ENCODE measurements at regions not wholly inside any gene's neighbourhood (a gene's known extent, or its start where the extent isn't known, plus 50 kb on each side); places are given as distances from the start of the nearest gene placed in this dataset.

DNA sequence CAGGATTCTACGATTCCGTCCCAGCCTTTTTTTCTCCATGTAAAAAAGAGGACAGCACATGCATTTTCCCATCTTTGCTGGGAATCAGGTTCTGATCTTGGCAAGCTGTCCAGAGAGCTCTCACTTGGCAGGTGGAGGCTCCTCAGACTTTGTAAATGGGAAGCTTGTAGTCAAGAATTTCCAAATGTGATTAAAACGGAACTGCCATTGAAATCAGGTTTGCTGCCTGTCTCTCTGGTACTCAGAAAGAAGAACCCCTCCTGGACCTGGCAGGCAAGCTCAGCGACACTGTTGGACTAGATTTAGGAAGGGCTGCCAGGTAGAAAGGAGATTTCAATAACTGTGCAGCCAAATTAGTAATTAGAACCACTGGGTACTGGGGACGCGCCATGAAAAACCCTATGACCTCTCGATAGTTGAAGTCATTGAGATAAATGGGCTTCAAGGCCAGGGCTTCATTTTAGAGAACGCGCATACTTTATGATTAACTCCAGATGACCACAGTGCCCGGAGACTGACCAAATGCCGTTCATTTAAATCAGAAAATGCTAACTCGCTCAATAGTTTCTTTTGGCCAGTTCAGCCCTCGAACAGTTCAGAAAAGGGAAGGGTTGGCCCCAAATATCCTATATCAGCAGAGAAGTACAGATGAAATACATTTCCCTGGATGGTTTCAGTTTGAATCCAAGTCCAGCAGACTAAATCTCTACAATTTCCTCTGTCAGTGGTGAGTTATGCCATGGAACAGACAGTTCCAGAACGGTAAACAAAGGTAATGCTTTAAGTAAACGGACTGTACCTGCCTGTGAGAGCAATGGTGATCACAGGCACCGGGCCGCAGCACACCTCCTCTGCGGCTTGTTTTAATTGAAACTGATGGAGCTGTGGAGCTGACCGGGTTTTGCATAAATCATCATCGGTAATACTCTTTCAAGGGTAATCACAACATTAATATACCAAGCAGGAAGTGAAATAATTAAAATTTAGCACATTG, 517.4 kb downstream of the RFC3 start:
- TF ChIP-seq GATA2 (IDR thresholded peaks at IDR 0.05; ENCODE audit: low read depth, low read length): no peak
- TF ChIP-seq GATA3 (IDR thresholded peaks at IDR 0.05; ENCODE audit: low read depth, low read length): no peak

DNA sequence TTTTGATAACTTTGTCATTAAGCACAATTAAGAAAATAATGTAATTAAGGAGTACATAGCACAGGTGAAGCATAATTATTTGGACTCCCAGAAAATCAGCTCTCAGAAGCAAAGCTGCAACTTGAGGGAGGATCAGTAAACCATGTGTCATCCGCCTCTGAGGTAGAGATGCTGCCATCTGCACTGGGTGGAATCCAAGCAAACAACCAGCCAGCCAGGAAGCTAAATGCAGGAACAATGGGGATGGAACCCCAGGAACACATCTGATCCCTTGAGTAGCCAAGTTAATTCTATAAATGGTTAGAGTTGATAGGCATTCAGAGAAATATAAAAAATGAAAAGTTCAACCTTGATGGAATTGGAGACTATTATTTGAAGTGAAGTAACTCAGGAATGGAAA, 520.2 kb downstream of the RFC3 start:
- TF ChIP-seq GATA3 (IDR thresholded peaks at IDR 0.05; ENCODE audit: low read depth, low read length) (no peak), GATA2 (IDR thresholded peaks at IDR 0.05; ENCODE audit: low read depth, low read length) (no peak)

DNA sequence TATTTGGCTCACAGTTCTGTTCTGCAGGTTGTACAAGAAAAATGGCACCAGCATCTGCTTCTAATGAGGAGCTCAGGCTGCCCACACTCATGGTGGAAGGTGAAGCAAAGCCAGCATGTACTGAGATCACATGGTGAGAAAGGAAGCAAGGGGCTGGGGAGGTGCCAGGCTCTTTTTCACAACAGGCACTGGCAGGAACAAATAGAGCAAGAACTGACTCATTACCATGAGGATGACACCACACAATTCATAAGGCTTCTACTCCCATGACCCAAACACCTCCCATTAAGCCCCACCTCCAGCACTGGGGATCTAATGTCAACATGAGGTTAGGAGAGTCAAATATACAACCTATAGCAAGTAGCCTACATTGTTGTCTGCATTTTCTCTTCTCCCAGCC, 522.6 kb downstream of the RFC3 start:
- TF ChIP-seq GATA2 (IDR thresholded peaks at IDR 0.05; ENCODE audit: low read depth, low read length): no peak
- TF ChIP-seq GATA3 (IDR thresholded peaks at IDR 0.05; ENCODE audit: low read depth, low read length): no peak

DNA sequence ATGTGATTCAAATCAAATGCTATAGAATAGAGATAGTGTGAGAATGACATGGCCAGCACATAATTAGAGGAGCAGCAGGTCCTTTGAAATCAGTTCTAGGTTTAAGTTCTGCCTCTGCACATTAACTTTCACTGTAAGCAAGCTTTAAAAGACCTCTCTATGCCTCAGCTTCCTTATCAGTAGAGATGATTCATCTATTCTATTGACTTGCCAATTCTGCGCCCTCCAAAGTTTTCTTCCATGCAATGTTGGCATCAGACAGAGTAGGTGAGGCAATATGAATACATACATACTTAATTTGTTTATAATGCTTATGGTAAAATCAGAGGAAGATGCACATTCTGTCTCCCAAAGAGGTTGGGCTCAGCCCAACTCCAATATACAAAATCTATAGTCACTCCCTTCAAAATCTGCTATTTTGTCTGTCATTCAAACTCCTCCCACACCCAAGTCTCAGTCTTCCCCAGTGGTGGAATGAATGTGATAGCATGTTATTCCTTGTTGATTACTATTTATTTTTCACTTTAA, 525.5 kb downstream of the RFC3 start:
- TF ChIP-seq GATA2 (IDR thresholded peaks at IDR 0.05; ENCODE audit: low read depth, low read length): no peak
- TF ChIP-seq GATA3 (IDR thresholded peaks at IDR 0.05; ENCODE audit: low read depth, low read length): no peak

DNA sequence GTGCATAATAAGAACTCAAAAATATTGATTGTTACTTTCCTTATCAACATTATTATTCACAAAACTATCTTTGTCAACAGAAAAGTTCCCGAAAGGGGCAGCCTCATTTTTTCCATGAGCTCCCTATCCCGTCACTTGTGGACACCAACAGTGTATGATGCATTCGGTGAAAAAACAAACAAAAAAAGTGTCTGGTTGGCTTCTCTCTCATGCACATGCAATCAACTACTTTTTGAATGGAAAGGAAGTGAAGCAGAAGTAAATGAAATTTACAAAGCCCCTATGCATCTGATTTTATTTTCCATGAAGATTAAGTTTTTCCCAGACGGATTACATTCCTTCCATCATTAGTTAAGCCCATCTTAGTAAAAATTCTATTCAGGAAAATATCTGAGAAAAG, 526.9 kb downstream of the RFC3 start:
- TF ChIP-seq GATA2 (IDR thresholded peaks at IDR 0.05; ENCODE audit: low read depth, low read length) (no peak), GATA3 (IDR thresholded peaks at IDR 0.05; ENCODE audit: low read depth, low read length) (no peak)

DNA sequence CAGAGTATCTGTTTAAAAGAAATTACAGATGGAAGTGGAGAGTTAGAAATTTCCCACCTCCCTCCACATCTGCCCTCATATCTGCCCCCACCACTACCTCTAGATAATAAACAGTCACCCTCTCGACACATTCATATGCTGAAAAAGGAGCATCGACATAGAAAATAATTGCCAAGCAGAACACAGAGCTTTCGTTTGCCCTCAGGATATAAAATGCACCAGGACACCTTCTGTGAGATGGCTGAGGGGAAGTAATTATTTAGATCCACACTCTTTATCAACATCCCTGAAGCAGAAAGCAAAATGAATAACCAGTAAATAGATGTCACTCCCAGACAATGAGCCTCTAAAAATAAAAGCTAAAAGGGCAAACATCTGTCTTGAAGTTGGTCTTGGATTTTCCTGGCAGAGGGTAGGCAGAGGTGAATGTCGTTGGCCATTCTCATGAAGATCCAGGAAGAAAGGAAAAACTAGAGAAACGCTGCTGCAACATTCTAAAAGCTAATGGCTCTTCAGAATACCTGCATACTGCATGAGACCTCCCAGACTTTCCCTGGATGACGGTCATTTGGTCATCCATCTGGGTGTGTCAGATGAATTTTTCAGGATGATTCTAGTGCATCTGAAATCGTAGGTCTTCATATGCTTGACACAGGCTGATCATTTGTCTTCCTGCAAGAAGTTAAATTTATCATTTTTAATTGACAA, 527.5 kb downstream of the RFC3 start:
- TF ChIP-seq GATA3 (IDR thresholded peaks at IDR 0.05; ENCODE audit: low read depth, low read length) (no peak), GATA2 (IDR thresholded peaks at IDR 0.05; ENCODE audit: low read depth, low read length) (no peak)

DNA sequence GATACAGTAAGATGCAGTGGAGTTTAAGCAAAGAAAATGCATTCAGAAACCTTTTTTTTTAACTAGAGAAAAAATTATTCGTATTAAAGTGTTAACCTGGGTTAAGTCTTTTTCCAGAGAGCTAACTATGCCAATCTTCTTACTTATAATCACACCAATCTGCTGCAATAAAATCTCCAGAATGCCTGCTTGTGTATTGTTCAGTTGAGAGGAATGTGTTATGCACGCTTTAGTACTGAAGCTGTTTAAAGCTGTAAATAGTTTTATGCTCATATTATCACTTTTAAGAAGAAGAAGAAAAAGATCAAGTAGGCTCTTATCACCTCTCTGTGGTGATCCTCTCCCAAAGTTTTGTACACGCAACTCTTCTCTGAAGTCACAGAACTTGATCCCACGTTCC, 528.7 kb downstream of the RFC3 start:
- TF ChIP-seq GATA3 (IDR thresholded peaks at IDR 0.05; ENCODE audit: low read depth, low read length) (no peak), GATA2 (IDR thresholded peaks at IDR 0.05; ENCODE audit: low read depth, low read length) (no peak)

DNA sequence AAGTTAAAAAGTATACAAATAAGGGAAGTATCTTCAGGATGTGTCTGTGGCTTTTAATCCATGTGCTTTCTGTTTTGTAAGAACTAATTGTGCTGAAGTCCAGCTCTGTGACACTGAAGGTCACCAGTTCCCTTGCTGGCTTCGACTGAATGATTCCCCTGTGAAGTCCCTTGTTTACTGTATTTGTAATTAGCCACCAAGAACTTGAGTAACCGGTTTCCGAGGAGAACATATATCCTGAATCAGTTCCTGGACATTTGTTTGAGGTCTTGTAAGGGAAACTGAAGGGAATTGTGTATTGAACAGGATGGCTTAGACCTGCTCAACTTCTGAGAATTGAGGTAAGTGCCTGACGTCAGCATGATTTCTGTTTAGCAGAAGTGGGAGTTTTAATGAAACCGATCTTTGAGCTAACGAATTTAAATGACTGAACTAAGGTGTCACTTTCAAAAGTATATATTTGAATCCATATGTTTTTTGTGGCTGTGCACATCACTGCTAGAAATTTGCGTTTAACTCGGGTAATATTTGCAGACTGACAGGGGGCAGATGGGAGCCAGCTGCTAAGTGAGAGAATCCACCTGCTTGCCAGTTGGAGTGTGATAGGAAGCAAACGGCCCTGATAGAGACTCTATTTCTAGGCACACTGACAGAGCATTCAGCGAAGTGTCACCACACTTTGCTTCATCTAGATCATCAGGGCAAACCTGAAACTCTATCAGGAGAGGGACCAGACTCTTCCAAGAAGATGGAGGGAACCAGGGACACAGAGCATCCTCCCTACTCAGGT, 530.0 kb downstream of the RFC3 start:
- no peak for TF ChIP-seq GATA3 (IDR thresholded peaks at IDR 0.05; ENCODE audit: low read depth, low read length)
- TF ChIP-seq GATA2 (IDR thresholded peaks at IDR 0.05; ENCODE audit: low read depth, low read length): no peak

DNA sequence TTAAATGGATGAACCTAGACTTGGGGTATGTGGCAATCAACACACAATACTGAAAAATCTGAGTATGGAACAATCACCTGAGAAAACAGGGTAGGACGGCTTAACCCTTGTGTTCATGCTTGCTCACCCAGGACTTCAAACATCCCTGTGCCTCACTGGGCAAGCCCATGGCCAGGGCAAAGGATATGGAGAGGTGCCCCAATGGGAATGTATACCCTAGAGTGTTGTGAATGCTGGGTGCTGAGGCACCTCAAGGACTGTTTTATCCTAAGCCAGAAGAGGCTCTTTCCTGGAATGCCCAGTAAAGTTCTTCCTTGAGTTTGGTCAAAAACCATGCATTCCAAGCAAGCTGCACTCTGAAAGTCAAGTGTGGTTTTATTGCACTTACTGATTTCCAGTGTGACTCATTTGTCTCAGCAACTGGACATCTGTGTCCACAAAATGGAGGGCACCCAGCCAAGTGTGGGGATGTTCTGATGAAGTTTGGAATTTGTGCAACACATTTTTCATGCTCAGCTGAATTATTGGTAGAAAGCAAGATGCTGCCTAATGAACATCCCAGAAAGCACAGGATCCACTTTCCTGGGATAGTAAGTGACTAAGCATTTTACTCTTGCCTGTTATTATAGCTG, 531.3 kb downstream of the RFC3 start:
- TF ChIP-seq GATA3 (IDR thresholded peaks at IDR 0.05; ENCODE audit: low read depth, low read length) (no peak), GATA2 (IDR thresholded peaks at IDR 0.05; ENCODE audit: low read depth, low read length) (no peak)

DNA sequence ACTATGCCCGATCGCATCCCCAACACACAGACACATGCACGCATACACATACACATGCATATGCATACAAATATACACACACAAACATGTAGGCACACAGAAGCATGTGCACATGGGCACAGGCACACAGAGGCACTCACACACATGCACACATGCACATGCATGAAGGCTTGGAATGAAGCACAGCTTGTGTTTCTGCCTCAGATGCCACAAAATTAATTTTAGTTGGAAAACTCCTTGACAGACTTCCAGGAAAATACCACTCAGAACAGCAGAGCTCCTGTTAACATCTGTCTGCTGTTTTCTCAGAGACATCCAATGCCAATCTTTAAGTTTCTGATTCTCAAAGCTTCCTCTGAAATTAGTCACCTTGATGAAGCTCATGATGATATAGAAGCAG, 532.7 kb downstream of the RFC3 start:
- no peak for TF ChIP-seq GATA2 (IDR thresholded peaks at IDR 0.05; ENCODE audit: low read depth, low read length)
- TF ChIP-seq GATA3 (IDR thresholded peaks at IDR 0.05; ENCODE audit: low read depth, low read length): no peak

DNA sequence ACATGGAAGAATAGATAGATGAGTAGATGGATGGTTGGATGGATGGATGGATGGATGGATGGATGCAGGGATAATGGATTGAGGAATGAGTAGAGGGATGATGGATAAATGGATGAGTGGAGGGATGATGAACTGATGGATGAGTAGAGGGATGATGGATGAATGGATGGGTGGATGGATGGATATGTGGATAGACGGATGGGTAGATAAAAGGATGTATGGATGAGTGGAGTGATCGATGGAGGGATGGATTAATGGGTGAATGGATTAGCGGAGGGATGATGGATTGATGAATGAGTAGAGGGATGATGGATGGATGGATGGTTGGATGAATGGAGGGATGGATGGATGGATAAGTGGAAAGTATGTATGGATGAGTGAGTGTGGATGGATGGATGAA, 533.2 kb downstream of the RFC3 start:
- TF ChIP-seq GATA3 (IDR thresholded peaks at IDR 0.05; ENCODE audit: low read depth, low read length) (no peak), GATA2 (IDR thresholded peaks at IDR 0.05; ENCODE audit: low read depth, low read length) (no peak)

DNA sequence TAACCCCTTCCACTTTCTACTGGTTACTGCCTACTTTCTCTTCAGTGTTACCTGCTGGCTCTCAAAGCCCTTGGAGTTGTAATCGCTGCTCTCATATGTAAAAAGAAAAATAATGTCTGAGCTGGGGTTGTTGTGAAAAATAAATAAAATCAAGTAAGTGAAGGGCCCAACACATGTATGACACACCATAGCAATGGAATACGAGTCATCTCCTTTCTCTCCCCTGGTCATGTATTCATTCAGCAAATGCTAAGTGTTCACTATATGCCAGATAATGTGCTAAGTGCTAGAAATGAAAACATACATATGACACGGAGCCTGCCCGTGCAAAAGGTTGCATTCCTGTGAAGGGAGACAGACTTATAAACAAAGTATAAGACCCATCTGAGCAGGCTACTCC, 535.0 kb downstream of the RFC3 start:
- TF ChIP-seq GATA2 (IDR thresholded peaks at IDR 0.05; ENCODE audit: low read depth, low read length): no peak
- TF ChIP-seq GATA3 (IDR thresholded peaks at IDR 0.05; ENCODE audit: low read depth, low read length): no peak

DNA sequence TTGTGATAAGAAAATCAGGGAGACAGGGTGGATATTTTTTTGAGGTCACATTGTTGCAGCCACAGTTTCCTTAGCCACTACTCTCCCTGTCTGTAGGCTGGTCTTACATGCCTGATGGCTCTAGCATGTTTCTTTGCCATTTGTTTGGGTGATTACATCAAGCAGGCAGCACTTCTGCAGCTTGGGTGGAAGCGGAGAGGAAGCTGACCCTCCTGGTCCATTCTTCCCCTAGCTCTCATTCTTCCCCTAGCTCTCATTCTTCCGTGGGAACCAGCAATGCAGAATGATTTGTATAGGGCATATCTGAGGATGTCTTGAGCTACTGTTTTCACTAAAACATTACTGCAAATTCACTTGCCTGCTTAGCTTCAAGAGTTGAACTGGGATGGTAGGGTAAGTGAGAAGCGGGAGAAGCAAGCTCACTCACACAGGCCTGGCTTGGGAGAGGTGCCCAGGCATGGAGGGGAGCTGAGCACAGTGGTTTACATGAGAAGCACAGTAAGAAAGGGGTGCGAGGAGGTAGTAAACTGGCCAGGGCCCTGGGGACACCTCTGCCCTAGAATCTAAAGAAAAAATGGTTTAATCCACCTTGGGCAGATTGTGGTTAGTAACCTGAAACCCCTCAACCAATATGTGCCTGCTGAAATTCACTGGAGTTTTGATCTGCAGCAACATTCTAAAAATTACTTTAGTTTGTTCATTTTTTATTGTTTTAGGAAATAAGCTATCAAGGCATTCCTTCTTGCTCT, 538.9 kb downstream of the RFC3 start:
- TF ChIP-seq GATA2 (IDR thresholded peaks at IDR 0.05; ENCODE audit: low read depth, low read length) (no peak), GATA3 (IDR thresholded peaks at IDR 0.05; ENCODE audit: low read depth, low read length) (no peak)

Measured in SH-SY5Y (cell line).